GM21423 (cell line): ENCODE measurements at regions not wholly inside any gene's neighbourhood (a gene's known extent, or its start where the extent isn't known, plus 50 kb on each side); places are given as distances from the start of the nearest gene placed in this dataset.

Experiments used
- ATAC-seq: cut with Tn5 transposase; IDR thresholded peaks from one replicate; pipeline ENCODE4 v1.9.1; 2021; ENCODE audit warnings: mild to moderate bottlenecking, moderate library complexity; ENCODE audit not compliant: unreplicated experiment

DNA sequence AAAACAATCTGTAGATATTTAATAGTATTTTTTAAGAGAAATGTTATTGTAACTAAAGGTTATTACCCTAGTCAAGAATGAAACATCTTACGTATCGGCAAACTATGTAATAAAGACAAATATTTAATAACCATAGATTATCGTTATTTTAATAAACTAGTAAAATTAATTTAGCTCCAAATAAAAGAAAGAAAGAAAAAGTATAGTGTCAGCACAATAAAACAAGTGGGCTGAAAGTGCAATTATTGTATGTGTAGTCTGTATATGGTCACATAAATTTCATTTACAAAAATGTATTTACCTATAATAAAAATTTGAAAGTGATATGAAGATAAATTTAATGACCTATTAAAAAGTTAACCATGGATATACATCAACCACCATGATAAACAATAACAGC, 1258.4 kb upstream of the MIR17HG start:
- no peak for ATAC-seq

DNA sequence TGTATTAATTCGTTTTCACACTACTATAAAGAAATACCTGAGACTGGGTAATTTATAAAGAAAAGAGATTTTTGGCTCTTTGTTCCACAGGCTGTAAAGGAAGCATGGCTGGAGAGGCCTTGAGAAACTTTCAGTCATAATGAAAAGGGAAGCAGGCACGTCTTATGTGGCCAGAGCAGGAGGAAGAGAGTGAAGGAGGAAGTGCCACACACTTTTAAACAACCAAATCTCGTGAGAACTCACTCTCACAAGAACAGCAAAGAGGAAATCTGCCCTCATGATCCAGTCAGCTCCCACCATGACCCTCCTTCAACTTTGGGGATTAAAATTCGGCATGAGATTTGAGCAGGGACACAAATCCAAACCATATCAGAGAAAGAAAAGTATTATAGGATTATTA, 1255.9 kb upstream of the MIR17HG start:
- ATAC-seq = no peak

DNA sequence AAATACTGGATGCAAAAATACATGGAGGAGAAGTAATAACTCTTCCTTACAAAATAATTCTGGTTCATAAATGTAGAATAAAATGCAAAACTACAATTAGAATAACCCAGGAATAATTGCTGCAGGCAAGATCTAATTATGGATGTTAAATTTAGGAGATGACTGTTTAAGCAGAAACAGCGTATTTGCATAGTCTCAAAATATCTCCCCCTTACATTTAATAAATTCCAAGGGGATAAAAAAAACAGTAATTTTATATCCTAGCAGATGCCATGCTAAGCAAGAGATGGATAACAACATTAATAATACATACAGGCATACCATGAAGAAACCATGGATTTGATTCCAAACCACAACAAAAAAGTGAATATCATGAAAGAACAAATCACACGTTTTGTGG, 1253.1 kb upstream of the MIR17HG start:
- no peak for ATAC-seq

DNA sequence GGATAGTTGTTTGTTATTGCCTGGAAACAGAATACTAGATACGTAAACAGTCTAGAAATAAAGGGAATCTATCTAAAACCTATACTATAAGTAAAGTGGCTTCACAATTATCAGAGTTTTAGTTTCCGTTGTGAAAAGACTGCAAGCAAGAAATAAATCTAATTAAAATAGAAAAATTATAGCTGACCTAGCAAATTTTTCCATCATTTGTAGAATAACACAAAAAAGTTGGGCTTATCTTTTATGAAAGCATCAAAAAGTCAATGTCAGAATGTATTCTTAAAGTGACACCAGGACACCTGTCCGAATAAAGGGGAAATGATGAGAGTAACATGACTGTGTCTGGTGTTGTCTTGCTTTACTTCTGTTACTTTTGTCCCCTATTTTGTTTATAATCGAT, 1248.9 kb upstream of the MIR17HG start:
- no peak for ATAC-seq

DNA sequence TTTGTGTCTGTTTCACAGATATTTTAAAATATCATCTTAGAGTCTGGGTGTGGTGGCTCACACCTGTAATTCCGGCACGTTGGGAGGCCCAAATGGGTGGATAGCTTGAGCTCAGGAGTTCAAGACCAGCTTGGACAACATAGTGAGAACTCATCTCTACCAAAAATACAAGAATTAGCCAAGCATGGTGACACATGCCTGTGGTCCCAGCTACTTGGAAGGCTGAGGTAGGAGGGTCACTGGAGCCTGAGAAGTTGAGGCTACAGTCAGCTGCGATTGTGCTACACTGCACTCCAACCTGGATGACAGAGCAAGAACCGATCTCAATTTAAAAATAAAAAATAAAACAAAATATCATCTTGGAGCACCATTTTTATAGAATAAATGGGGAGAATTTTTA, 1247.6 kb upstream of the MIR17HG start:
- ATAC-seq = no peak

DNA sequence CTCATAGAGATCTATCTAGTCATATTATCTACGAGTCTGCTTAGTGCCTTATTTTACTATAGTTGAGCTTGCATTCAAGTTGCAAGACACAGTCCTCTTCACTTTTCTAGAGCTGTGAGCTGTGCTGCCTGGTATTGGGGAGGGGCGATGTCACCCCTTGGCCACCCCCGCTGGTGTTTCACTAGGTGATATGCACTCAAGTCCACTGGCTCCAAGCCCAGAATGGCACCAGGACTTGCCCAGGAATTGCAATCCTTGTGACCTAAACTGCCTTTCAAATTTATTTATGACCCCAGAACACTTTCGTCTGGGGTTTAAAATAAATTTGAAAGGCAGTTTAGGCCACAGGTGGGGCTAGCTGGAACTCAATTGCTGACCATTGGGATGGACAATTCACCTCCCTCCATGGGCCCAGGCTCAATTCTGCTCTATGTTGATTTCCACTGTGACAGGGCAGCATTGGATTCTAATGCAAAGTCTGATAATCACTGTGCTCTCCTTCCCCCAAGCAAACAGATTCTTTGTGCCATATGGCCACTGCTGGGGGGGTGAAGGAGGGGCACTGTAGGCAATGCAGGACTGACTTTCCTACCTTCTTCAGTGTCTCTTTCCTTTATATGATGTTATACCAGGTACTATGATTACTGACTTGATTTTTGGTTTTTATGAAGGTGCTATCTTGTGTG, 1244.2 kb upstream of the MIR17HG start:
- no peak for ATAC-seq

DNA sequence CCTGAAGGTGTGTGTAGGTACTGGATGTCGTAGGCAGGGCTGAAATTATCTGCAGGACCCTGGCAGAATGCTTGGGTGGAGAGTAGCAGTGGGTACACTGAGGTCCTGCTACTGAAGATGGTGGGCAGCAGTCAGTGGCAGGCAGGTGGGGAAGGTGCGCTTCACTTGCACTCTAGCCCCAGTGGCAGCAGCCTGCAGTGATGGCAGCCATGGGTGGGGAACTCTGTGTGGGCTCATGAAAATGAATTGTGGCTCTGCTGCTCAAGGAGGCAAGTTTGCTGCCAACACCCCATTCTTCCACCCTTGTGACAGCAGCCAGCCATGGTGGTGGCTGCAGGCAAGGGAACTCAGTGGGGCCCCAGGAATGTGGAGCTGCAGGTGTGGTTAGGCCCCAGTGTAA, 1242.7 kb upstream of the MIR17HG start:
- ATAC-seq = no peak

DNA sequence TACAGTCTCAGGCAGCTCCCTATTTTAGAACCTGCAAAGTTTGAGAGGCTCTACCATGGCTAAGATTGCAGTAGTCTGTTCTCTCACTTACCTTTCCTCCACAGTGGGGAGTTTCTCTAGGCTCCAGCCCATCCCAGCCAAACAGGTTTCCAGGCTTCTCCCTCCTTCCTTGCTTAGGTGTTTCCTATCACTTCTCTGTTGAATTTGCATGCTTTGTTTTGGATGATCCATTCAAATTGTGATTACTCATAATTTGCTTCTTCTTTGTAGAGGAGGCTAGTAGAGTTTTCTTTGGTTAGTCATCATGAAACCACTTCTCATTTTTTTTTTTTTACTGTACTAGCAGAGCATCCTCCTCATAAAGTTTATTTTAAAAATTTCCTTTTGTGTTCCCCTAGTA, 1242.2 kb upstream of the MIR17HG start:
- ATAC-seq = no peak

DNA sequence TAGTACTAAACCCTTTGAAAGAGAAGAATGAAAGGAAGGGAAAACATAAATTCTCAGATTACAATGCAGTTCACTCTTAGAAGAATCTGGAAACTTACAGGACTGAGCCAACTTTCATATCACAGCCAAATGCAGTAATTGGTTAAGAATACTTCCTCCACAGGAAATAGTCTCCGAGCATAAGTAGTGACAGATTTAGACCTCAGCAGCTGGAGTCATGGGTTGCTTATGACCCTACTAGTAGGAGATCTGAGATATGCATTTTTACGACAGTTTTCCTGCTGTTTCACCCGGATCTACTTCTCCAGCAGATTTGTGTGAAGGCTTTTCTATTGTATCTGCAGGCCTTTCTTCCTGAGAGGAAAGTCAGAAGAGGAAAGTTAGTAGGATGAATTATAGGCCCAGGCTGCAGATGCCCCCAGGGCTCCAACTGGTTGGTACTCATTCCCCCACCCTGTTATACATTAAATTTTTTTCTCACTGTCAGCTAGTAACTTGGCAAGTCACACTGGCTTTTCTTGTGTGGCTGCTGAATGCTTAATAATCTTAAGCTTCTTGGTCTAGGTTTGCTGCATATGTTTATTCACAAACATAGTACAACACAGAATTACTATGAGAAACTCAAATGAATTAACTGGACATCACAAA, 1241.5 kb upstream of the MIR17HG start:
- ATAC-seq = no peak

DNA sequence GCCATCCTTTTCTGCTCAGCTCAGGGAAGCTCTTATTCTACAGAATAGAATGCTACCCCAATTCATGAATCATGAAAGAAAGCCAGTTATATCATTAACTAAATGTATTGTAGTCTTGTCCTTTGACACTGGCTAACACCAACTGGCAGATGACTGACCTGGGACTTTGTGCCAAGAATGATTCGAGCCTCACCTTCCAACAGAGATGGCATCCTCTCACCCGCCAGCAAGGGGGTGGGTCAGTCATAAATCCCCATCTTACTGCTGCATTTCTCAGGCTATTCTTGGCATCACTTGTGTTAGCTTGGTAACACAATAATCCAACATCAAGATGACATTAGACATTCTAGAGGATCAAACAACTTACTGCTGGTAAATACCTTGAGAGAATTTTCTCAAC, 1239.8 kb upstream of the MIR17HG start:
- no peak for ATAC-seq

DNA sequence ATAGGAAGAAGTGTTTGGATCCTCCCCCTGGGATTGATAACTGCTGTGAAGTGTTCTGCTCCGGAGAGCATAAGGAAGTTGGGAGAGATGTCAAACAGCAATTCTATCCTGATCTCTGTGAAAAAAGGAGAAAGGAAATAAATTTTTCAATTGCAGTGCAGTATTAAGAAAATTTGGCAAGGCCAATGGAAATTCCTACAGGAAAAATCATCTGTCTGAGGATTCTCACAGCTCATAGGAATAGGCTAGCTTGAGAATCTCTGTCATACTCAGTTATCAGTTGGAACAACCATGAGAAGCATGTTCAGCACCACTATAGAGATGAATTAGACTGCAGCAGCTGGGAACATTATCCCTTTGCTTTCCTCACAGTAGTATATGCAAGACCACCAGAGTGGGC, 1238.9 kb upstream of the MIR17HG start:
- no peak for ATAC-seq

DNA sequence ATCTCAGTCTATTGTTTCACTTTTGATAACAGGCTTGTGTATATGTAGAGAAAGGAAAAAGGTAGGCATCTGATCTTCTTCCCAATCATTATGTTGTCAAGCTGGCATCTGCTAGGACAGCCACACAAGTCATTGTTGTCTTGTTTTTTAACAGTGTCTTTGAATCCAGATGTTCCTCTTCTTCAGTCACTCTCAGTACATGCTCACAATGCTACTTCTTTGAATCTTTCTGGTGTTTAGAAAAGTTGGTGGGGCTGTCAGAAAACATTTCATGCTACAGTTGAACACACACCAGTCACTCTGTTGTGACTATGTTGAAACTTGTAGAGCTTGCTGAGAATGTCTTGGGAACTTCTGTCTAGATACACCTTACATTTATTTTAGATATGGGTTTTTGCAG, 1231.4 kb upstream of the MIR17HG start:
- ATAC-seq = no peak

DNA sequence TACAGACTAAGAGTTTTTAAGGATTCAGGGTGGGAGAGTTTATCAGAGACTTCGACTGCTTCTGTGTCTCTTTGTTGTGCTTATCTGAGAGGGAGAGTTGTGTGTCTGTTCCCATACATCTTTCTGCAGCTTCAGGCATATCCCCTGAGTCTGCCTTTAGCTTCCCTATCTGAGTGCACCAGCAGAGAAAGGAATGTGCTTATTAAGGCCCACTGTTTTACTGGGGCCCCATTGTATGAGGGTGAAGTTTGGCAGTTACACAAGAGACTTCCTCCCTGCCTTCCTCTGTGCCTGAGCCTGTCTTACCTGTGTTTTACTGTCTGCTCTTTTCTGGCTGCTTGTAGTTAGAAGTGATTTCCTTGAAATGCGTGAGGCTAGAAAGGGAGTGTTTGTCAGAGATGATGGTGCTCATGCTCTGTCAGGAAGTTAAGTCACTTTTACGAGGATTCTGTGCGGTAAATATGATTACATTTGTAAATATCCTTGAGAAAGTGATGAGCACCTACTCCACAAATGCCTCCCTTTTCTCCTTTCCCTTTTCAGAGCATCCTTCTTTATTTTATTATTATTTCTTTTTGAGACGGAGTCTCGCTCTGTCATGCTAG, 1228.9 kb upstream of the MIR17HG start:
- no peak for ATAC-seq

DNA sequence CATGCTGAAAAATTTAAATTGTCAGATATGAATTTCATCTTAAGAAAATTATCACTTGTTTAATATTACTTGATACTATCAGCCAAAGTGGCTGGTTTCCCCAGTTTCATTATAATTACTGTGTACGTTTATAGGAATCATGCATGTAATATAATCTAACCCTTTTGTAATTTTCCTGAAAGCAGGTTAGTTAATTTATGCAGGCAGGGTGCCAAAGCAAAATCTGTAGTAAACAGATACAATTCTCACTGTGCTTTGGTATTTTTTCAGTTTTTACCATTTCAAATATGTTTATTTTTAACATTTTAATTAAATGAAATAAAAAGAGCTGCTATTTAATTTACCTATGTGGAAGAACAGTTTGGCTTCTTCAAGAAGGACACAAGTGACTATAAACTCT, 1227.5 kb upstream of the MIR17HG start:
- ATAC-seq = no peak

DNA sequence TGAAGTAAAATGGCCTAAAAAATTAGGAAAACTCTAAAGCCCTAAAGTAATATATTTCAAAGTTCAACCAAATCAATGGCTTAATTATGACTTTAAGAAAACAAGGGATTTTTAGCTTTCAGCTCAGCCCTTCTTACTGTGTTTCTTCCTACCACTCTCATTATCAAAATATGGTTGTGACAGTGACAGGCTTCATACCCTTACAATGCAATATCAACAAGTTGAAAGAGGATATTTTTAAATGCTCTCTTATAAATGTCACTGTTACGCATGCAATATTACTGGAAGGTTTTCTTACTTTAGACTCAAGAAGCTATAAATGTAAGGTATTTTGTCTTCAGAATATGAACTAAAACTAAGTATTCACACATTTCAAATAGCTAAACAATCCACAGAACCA, 1225.7 kb upstream of the MIR17HG start:
- ATAC-seq = no peak

DNA sequence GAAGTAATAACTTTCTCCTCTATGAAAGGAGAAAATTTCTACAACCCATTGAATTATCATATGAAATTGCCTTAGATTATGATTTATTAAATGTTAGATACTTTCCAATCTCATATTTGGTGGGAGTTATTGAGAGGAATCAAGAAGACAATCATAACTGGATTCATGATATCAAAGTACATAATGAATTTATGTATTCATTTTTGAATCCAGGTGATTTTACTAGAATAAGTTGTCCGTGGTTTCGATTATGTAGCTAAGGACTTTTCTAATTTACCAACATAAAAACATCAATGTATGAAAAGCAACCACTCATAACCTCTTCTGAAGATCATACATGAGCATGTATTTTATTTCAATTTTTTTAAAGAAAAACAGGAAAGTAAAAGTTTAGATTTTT, 1225.0 kb upstream of the MIR17HG start:
- no peak for ATAC-seq

DNA sequence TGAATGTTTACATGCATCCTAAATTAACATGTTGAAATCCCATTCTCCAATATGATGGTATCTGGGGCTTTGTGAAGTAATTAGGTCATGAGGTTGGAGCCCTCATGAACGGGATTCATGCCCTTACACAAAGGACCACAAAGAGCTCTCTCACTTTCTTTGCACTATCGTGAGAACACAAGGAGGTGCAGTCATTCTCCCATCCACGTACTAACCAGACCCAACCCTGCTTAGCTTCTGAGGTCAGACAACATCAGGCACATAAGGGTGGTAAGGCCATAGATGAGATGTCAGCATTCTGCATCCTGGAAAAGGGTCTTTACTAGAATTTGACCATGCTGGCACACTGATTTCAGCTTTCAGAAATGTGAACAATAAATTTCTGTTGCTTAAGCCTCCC, 1211.9 kb upstream of the MIR17HG start:
- no peak for ATAC-seq

DNA sequence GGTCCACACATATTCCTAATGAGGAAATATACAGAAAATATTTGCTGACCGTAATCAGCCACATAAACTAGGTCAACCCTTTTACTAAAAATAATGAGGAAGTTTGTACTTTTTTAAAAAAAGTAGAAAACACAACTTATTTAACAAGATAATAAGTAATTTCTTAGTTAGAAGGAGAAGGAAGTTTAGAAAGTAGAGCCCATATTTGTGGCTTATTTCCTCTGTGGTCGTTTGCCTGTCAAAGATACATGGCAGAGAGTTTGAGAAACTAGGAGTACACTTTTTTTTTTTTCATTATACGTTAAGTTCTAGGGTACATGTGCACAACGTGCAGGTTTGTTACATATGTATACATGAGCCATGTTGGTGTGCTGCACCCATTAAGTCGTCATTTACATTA, 1205.2 kb upstream of the MIR17HG start:
- ATAC-seq = no peak

DNA sequence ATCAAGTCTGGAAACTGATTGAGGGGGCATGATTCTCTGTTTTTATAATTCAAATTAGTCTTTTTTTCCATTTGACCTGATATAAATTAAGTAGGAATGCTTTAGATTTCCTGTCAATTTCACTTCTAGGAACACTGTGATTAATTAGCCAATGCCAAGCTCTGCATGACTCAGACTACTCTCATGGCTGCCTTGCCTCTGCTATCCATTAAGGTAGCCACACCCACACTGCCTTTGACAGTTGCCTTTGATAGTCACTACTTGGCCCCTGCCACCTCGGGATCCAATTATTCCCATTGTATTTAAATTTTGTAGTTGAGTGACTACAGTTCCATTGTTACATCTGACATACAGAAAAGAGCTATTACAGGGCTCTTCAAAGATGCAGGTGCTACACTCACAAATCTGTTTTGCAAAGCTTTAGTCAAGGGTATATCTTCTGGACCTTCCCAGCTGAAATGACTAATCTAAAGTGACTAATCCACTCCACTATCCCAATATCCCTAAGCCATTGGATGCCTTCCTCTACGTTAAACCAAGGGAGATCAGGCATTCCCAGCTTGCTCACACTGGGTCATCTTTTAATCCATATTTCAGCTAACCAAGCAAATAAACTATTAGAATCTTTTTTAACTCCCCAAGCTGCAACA, 1193.1 kb upstream of the MIR17HG start:
- no peak for ATAC-seq

DNA sequence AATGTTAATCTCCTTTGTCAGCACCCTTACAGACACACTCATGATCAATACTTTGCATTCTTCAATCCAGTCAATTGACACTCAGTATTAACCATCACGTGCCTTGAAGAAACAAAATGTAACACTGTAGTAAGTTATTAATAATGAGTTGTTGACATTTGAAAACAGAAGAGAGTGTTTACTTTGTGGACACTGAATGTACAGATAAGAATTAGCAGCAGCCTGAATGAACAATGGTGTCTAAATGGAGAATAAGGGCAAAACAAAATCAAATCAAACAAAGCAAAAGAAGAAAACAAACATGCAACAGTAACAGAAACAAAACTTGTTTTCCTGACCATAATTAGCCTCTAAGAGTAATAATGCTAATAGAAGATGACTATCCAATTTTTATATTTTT, 1191.1 kb upstream of the MIR17HG start:
- no peak for ATAC-seq

DNA sequence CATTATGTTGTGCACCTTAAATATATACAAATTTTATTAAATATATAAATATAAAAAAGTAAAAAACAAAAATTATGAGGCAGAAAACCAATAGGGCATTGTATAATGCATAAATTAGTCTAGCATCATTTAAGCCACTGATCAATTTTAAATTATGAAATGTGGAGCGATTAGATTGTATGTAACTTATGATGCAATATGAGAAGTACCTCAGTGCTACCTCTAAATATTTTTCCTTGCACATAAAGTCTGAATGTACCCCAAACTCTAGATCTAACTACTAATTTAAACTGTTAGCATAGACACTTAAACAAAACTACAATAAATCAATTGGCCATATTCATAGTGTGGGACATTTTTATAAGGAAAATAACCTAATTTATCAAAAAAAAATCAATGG, 1178.5 kb upstream of the MIR17HG start:
- no peak for ATAC-seq

DNA sequence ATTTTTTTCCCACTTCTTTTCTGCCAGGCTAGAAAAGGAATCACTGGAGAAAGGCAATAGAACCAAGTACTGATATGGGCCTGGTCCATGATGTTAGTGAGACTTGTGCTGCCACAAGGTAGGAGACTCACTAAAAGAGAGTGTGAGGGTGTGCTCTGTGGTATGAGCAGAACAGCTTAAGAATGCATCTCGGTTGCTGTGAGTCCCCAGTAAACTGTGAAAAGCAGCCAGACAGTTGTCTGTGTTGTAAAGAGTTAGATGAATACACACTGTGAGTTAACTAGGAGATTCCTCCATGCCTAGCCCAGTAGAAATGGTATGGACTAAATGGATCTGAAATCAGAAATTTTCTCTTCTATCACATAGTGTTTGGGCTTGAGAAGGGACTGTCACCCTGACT, 1177.3 kb upstream of the MIR17HG start:
- ATAC-seq = no peak
